ENCODE measurements at regions not wholly inside any gene's neighbourhood (a gene's known extent, or its start where the extent isn't known, plus 50 kb on each side); places are given as distances from the start of the nearest gene placed in this dataset.

GRCh38 chr2:175854665-175855064, 147.4 kb downstream of the LNPK start:
- TF ChIP-seq HDAC2 (IDR thresholded peaks at IDR 0.05; ENCODE audit: borderline replicate concordance in 1 of 2, low read depth in 2 of 2, low read length in 2 of 2) (no peak), CTCF (IDR thresholded peaks at IDR 0.05; ENCODE audit: control extremely low read depth in 1 of 3, insufficient read depth in 1 of 3, low read depth in 1 of 3, low read length in 3 of 3) (no peak), POLR2A (IDR thresholded peaks at IDR 0.05; ENCODE audit: control extremely low read depth in 1 of 2, low read depth in 2 of 2, low read length in 2 of 2) (no peak), HDAC6 (IDR thresholded peaks at IDR 0.05; ENCODE audit: low read depth, low read length) (no peak), MAX (IDR thresholded peaks at IDR 0.05) (no peak), EZH2 (IDR thresholded peaks at IDR 0.05; ENCODE audit: low read depth, low read length, severe bottlenecking) (no peak), BACH1 (IDR thresholded peaks at IDR 0.05; ENCODE audit: low read length) (no peak)

Data from H1 (cell line).